HG03520 (cell line): ENCODE measurements at regions not wholly inside any gene's neighbourhood (a gene's known extent, or its start where the extent isn't known, plus 50 kb on each side); places are given as distances from the start of the nearest gene placed in this dataset.

Experiments
- ATAC-seq: cut with Tn5 transposase; IDR thresholded peaks from one replicate; pipeline ENCODE4 v1.9.1; 2021; ENCODE audit warnings: mild to moderate bottlenecking, moderate library complexity; ENCODE audit not compliant: unreplicated experiment

- ATAC-seq = no peak
Measured at GRCh38 chr21:41671859-41672542, 94.9 kb downstream of the RIPK4 start.

GRCh38 chr21:41671212-41671762 lies 95.6 kb downstream of the RIPK4 start:
- ATAC-seq = no peak

- no peak for ATAC-seq
Measured at GRCh38 chr21:41670056-41670805, 96.6 kb downstream of the RIPK4 start.

- ATAC-seq = no peak
Measured at GRCh38 chr21:41669533-41669830, 97.4 kb downstream of the RIPK4 start.

GRCh38 chr21:41668686-41669532 lies 97.9 kb downstream of the RIPK4 start:
- ATAC-seq = no peak

- ATAC-seq = no peak
Measured at GRCh38 chr21:41668051-41668541, 98.8 kb downstream of the RIPK4 start.

- ATAC-seq = no peak
Measured at GRCh38 chr21:41667136-41667535, 99.7 kb downstream of the RIPK4 start.

- no peak for ATAC-seq
Measured at GRCh38 chr21:41666641-41667081, 100.2 kb downstream of the RIPK4 start.

GRCh38 chr21:41665766-41666595 lies 100.9 kb downstream of the RIPK4 start:
- ATAC-seq = no peak

- ATAC-seq = no peak
Measured at GRCh38 chr21:41664881-41665765, 101.7 kb downstream of the RIPK4 start.

GRCh38 chr21:41663805-41664788 lies 102.8 kb downstream of the RIPK4 start:
- no peak for ATAC-seq

- no peak for ATAC-seq
Measured at GRCh38 chr21:41662761-41663160, 104.1 kb downstream of the RIPK4 start.

GRCh38 chr21:41662161-41662560 lies 104.7 kb downstream of the RIPK4 start:
- no peak for ATAC-seq

- no peak for ATAC-seq
Measured at GRCh38 chr21:41660748-41661147, 106.1 kb downstream of the RIPK4 start.

GRCh38 chr21:41659791-41660560 lies 106.9 kb downstream of the RIPK4 start:
- ATAC-seq = no peak

GRCh38 chr21:41656946-41657525 lies 109.8 kb downstream of the RIPK4 start:
- no peak for ATAC-seq

GRCh38 chr21:41655259-41655658 lies 111.6 kb downstream of the RIPK4 start:
- ATAC-seq = no peak
